ENCODE measurements at regions not wholly inside any gene's neighbourhood (a gene's known extent, or its start where the extent isn't known, plus 50 kb on each side); places are given as distances from the start of the nearest gene placed in this dataset.

DNA sequence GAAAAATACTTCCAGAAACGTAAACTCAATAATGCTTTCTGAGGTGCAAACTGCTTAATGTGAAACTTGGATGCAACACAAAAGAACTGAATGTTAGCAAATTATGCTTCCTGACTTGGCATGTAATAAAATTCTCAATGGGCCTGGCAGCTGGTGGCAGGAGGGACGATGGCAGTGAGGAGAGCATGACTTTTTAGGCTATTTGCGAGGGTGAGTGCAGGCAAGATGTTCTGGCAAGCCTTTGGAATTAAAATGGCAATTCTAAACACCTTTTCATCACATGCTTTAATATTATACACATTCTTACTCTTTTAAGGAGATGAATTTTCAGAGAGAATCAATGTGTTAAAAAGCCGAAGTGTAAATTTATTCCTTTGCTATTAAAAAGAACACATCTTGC is 224.8 kb upstream of the CDH4 start (continued):
- TF ChIP-seq HOXC10 (CRISPR knock-in tag; IDR thresholded peaks at IDR 0.05) (no peak), ZNF350 (tag by site-specific recombination; IDR thresholded peaks at IDR 0.05) (no peak), ZNF24 (tag by site-specific recombination; IDR thresholded peaks at IDR 0.05) (no peak), ZNF223 (tag by site-specific recombination; IDR thresholded peaks at IDR 0.05) (no peak), ZNF221 (tag by site-specific recombination; IDR thresholded peaks at IDR 0.05; ENCODE audit: borderline replicate concordance) (no peak)
- TF ChIP-seq, protein P1, sequence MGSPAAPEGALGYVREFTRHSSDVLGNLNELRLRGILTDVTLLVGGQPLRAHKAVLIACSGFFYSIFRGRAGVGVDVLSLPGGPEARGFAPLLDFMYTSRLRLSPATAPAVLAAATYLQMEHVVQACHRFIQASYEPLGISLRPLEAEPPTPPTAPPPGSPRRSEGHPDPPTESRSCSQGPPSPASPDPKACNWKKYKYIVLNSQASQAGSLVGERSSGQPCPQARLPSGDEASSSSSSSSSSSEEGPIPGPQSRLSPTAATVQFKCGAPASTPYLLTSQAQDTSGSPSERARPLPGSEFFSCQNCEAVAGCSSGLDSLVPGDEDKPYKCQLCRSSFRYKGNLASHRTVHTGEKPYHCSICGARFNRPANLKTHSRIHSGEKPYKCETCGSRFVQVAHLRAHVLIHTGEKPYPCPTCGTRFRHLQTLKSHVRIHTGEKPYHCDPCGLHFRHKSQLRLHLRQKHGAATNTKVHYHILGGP (tag by site-specific recombination; IDR thresholded peaks at IDR 0.05): no peak
- TF ChIP-seq, protein P2, sequence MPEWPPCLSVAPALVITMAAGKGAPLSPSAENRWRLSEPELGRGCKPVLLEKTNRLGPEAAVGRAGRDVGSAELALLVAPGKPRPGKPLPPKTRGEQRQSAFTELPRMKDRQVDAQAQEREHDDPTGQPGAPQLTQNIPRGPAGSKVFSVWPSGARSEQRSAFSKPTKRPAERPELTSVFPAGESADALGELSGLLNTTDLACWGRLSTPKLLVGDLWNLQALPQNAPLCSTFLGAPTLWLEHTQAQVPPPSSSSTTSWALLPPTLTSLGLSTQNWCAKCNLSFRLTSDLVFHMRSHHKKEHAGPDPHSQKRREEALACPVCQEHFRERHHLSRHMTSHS (tag by site-specific recombination; IDR thresholded peaks at IDR 0.05): no peak
- TF ChIP-seq, protein P3, sequence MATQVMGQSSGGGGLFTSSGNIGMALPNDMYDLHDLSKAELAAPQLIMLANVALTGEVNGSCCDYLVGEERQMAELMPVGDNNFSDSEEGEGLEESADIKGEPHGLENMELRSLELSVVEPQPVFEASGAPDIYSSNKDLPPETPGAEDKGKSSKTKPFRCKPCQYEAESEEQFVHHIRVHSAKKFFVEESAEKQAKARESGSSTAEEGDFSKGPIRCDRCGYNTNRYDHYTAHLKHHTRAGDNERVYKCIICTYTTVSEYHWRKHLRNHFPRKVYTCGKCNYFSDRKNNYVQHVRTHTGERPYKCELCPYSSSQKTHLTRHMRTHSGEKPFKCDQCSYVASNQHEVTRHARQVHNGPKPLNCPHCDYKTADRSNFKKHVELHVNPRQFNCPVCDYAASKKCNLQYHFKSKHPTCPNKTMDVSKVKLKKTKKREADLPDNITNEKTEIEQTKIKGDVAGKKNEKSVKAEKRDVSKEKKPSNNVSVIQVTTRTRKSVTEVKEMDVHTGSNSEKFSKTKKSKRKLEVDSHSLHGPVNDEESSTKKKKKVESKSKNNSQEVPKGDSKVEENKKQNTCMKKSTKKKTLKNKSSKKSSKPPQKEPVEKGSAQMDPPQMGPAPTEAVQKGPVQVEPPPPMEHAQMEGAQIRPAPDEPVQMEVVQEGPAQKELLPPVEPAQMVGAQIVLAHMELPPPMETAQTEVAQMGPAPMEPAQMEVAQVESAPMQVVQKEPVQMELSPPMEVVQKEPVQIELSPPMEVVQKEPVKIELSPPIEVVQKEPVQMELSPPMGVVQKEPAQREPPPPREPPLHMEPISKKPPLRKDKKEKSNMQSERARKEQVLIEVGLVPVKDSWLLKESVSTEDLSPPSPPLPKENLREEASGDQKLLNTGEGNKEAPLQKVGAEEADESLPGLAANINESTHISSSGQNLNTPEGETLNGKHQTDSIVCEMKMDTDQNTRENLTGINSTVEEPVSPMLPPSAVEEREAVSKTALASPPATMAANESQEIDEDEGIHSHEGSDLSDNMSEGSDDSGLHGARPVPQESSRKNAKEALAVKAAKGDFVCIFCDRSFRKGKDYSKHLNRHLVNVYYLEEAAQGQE (tag by site-specific recombination; IDR thresholded peaks at IDR 0.05): no peak

DNA sequence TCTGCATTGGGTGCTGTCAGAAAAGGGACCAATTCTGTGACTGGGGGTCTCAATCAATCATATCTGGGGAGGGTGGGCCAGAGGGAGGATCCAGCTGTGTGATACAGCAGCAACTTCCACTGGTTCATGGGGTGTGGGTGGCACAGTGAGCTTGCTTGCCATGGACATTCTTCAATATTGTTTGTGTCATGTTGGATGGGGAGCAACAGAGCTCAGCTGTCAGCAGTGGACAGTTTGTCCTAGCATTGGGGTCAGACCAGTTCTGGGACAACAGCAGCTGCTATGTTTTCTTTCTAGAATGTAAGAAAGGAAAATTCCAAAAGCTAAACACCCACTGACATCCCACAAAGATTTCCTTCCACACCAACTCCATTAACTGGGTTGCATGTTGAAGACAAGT is 221.9 kb upstream of the CDH4 start:
- CTCF ChIA-PET: interaction anchor here (0.6 kb wide), 1 partner anchor 711 kb away, joined by 3 read pairs; no protein-coding TSS in a partner anchor

More for the DNA sequence above, 221.9 kb upstream of the CDH4 start:
- no peak overlapping the region for H3K27ac ChIP-seq (ENCODE audit: extremely low read depth, low read depth, low read length)
- H3K9me3 ChIP-seq (ENCODE audit: control insufficient read depth, insufficient read depth, low read depth, low read length): no peaks in the 10 kb centered on the region
- no peaks in the 10 kb centered on the region for H3K4me1 ChIP-seq (ENCODE audit: control insufficient read depth, insufficient read depth, low read length)
- TF ChIP-seq, protein P4, sequence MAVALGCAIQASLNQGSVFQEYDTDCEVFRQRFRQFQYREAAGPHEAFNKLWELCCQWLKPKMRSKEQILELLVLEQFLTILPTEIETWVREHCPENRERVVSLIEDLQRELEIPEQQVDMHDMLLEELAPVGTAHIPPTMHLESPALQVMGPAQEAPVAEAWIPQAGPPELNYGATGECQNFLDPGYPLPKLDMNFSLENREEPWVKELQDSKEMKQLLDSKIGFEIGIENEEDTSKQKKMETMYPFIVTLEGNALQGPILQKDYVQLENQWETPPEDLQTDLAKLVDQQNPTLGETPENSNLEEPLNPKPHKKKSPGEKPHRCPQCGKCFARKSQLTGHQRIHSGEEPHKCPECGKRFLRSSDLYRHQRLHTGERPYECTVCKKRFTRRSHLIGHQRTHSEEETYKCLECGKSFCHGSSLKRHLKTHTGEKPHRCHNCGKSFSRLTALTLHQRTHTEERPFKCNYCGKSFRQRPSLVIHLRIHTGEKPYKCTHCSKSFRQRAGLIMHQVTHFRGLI (tag by site-specific recombination; IDR thresholded peaks at IDR 0.05): no peak
- no peak for TF ChIP-seq ZNF140 (tag by site-specific recombination; IDR thresholded peaks at IDR 0.05)
- TF ChIP-seq ZNF211 (tag by site-specific recombination; IDR thresholded peaks at IDR 0.05; ENCODE audit: low read depth): no peak
- no peak for TF ChIP-seq ZNF677 (tag by site-specific recombination; IDR thresholded peaks at IDR 0.05)
- TF ChIP-seq REPIN1 (tag by site-specific recombination; IDR thresholded peaks at IDR 0.05; ENCODE audit: low read depth): no peak
- TF ChIP-seq GLI4 (tag by site-specific recombination; IDR thresholded peaks at IDR 0.05): no peak
- TF ChIP-seq SCRT2 (tag by site-specific recombination; IDR thresholded peaks at IDR 0.05): no peak
- TF ChIP-seq ZNF658 (tag by site-specific recombination; IDR thresholded peaks at IDR 0.05): no peak
- TF ChIP-seq ZNF426 (tag by site-specific recombination; IDR thresholded peaks at IDR 0.05): no peak
- no peak for TF ChIP-seq ZNF610 (tag by site-specific recombination; IDR thresholded peaks at IDR 0.05; ENCODE audit: borderline replicate concordance)
- no peak for TF ChIP-seq ZNF530 (tag by site-specific recombination; IDR thresholded peaks at IDR 0.05; ENCODE audit: low read depth)
- TF ChIP-seq, protein P5, sequence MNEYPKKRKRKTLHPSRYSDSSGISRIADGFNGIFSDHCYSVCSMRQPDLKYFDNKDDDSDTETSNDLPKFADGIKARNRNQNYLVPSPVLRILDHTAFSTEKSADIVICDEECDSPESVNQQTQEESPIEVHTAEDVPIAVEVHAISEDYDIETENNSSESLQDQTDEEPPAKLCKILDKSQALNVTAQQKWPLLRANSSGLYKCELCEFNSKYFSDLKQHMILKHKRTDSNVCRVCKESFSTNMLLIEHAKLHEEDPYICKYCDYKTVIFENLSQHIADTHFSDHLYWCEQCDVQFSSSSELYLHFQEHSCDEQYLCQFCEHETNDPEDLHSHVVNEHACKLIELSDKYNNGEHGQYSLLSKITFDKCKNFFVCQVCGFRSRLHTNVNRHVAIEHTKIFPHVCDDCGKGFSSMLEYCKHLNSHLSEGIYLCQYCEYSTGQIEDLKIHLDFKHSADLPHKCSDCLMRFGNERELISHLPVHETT (tag by site-specific recombination; IDR thresholded peaks at IDR 0.05): no peak
- no peak for TF ChIP-seq ZNF473 (tag by site-specific recombination; IDR thresholded peaks at IDR 0.05)
- TF ChIP-seq ZNF184 (tag by site-specific recombination; IDR thresholded peaks at IDR 0.05): no peak
- no peak for TF ChIP-seq GLIS2 (tag by site-specific recombination; IDR thresholded peaks at IDR 0.05)
- TF ChIP-seq ZNF223 (tag by site-specific recombination; IDR thresholded peaks at IDR 0.05): no peak
- H3K36me3 ChIP-seq (ENCODE audit: control insufficient read depth in 2 of 2, insufficient read depth in 1 of 2, low read length in 2 of 2): no peaks in the 10 kb centered on the region
- H3K4me3 ChIP-seq (ENCODE audit: low read depth, low read length): no peak overlapping the region
- POLR2A ChIA-PET: no interaction called here

Measured in HEK293 (cell line).